NT2/D1 (cell line): ENCODE measurements at regions not wholly inside any gene's neighbourhood (a gene's known extent, or its start where the extent isn't known, plus 50 kb on each side); places are given as distances from the start of the nearest gene placed in this dataset.

ENCODE experiments used
- SUZ12 ChIP-seq: IDR thresholded peaks from 2 replicates; pipeline ENCODE4 v1.6.1; 2011; ENCODE audit not compliant: insufficient read length, insufficient read depth; ENCODE audit errors: extremely low read depth
- YY1 ChIP-seq: IDR thresholded peaks from 2 replicates; pipeline ENCODE4 v1.6.1; 2011; ENCODE audit not compliant: insufficient read length, insufficient read depth
- ZNF274 ChIP-seq: IDR thresholded peaks from 2 replicates; pipeline ENCODE4 v1.6.1; 2011; ENCODE audit warnings: mild to moderate bottlenecking, low read depth, low read length

DNA sequence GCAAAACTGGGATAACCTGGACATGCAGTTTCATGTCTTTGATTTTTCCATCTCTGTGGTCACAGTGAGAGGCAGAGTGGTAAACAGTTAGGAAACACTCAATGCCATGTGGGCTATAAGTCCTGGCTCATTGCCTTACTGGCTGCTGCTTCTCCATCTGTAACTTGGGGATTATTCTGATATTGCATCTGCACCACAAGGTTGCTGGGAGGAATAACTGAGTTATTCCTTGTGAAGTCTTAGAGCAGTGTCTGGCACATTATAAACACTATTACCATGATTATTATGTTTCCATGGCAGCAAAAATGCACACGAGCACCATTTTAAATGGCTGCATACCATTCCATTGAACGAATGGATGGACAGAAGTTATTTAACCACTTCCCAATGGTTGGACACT lies 111.7 kb upstream of the CDH5 start:
- TF ChIP-seq YY1 (no peak), ZNF274 (no peak), SUZ12 (no peak)
